NCI-H524 (cell line): ENCODE measurements at regions not wholly inside any gene's neighbourhood (a gene's known extent, or its start where the extent isn't known, plus 50 kb on each side); places are given as distances from the start of the nearest gene placed in this dataset.
"Not testable (repeated sequence)": the region's sequence is repeated elsewhere in the genome, so short reads cannot be mapped to it uniquely, and the experiment has no call there.

Source experiments
- DNase-seq, 2 experiments: peaks; one replicate each; lab custom pipeline; 2025; lab: John Stamatoyannopoulos, UW

GRCh38 chr5:120344181-120344580 lies 119.9 kb upstream of the PRR16 start:
- DNase-seq: no peak

- DNase-seq: no peak
Observed at GRCh38 chr5:120345947-120346346, 118.2 kb upstream of the PRR16 start.

GRCh38 chr5:120351071-120351470 lies 113.0 kb upstream of the PRR16 start:
- DNase-seq: not testable (repeated sequence)

- DNase-seq: no peak
Observed at GRCh38 chr5:120354126-120354525, 110.0 kb upstream of the PRR16 start.

- no peak for DNase-seq
Observed at GRCh38 chr5:120358949-120359348, 105.2 kb upstream of the PRR16 start.

GRCh38 chr5:120361941-120362340 lies 102.2 kb upstream of the PRR16 start:
- no peak for DNase-seq

GRCh38 chr5:120362426-120362825 lies 101.7 kb upstream of the PRR16 start:
- no peak for DNase-seq

- no peak for DNase-seq
Observed at GRCh38 chr5:120365656-120366446, 98.2 kb upstream of the PRR16 start.

- DNase-seq: no peak
Observed at GRCh38 chr5:120367896-120368634, 96.0 kb upstream of the PRR16 start.

- no peak for DNase-seq
Observed at GRCh38 chr5:120368923-120369715, 95.0 kb upstream of the PRR16 start.

GRCh38 chr5:120372899-120373298 lies 91.2 kb upstream of the PRR16 start:
- DNase-seq: no peak

- no peak for DNase-seq
Observed at GRCh38 chr5:120375248-120375647, 88.9 kb upstream of the PRR16 start.

GRCh38 chr5:120380644-120381043 lies 83.5 kb upstream of the PRR16 start:
- no peak for DNase-seq

GRCh38 chr5:120382833-120383232 lies 81.3 kb upstream of the PRR16 start:
- DNase-seq: no peak

- no peak for DNase-seq
Observed at GRCh38 chr5:120386981-120387380, 77.1 kb upstream of the PRR16 start.

- DNase-seq: no peak
Observed at GRCh38 chr5:120388016-120388781, 75.9 kb upstream of the PRR16 start.

GRCh38 chr5:120394259-120394658 lies 69.8 kb upstream of the PRR16 start:
- no peak for DNase-seq

GRCh38 chr5:120396186-120396585 lies 67.9 kb upstream of the PRR16 start:
- DNase-seq: no peak

- DNase-seq: no peak
Observed at GRCh38 chr5:120400356-120400755, 63.7 kb upstream of the PRR16 start.

- no peak for DNase-seq
Observed at GRCh38 chr5:120402606-120403005, 61.5 kb upstream of the PRR16 start.

GRCh38 chr5:120405286-120405864 lies 58.7 kb upstream of the PRR16 start:
- no peak for DNase-seq
